Globus pallidus (tissue), 1 donor: ENCODE measurements at regions not wholly inside any gene's neighbourhood (a gene's known extent, or its start where the extent isn't known, plus 50 kb on each side); places are given as distances from the start of the nearest gene placed in this dataset.

Experiments used
- DNase-seq: peaks from one replicate; pipeline ENCODE4 v3.0.0-alpha.2; 2015; ENCODE audit warnings: low spot score

- no peak for DNase-seq
Observed at GRCh38 chr9:129382281-129383018, 204.4 kb upstream of the IER5L start.

GRCh38 chr9:129381481-129381957, 203.5 kb upstream of the IER5L start:
- no peak for DNase-seq

- DNase-seq, result no peak
Observed at GRCh38 chr9:129380961-129381401, 202.9 kb upstream of the IER5L start.

GRCh38 chr9:129379886-129380285, 201.8 kb upstream of the IER5L start:
- no peak for DNase-seq

- no peak for DNase-seq
Observed at GRCh38 chr9:129379181-129379836, 201.2 kb upstream of the IER5L start.

GRCh38 chr9:129377931-129378661, 200.0 kb upstream of the IER5L start:
- no peak for DNase-seq

GRCh38 chr9:129377181-129377580, 199.1 kb upstream of the IER5L start:
- no peak for DNase-seq

- DNase-seq, result no peak
Observed at GRCh38 chr9:129375845-129376244, 197.8 kb upstream of the IER5L start.

- no peak for DNase-seq
Observed at GRCh38 chr9:129374651-129375050, 196.6 kb upstream of the IER5L start.

GRCh38 chr9:129374231-129374630, 196.2 kb upstream of the IER5L start:
- DNase-seq, result no peak

- no peak for DNase-seq
Observed at GRCh38 chr9:129373361-129373760, 195.3 kb upstream of the IER5L start.

GRCh38 chr9:129370770-129371169, 192.7 kb upstream of the IER5L start:
- no peak for DNase-seq

GRCh38 chr9:129368444-129368978, 190.4 kb upstream of the IER5L start:
- no peak for DNase-seq

GRCh38 chr9:129367287-129367686, 189.2 kb upstream of the IER5L start:
- DNase-seq, result no peak

GRCh38 chr9:129365196-129365595, 187.1 kb upstream of the IER5L start:
- no peak for DNase-seq

GRCh38 chr9:129363216-129363873, 185.3 kb upstream of the IER5L start:
- DNase-seq, result no peak

- DNase-seq, result no peak
Observed at GRCh38 chr9:129362287-129363000, 184.4 kb upstream of the IER5L start.

- DNase-seq, result no peak
Observed at GRCh38 chr9:129361196-129361595, 183.1 kb upstream of the IER5L start.

- DNase-seq, result no peak
Observed at GRCh38 chr9:129359916-129360536, 182.0 kb upstream of the IER5L start.

GRCh38 chr9:129359162-129359811, 181.2 kb upstream of the IER5L start:
- no peak for DNase-seq
